Epithelial cell of proximal tubule (primary cell): ENCODE measurements at regions not wholly inside any gene's neighbourhood (a gene's known extent, or its start where the extent isn't known, plus 50 kb on each side); places are given as distances from the start of the nearest gene placed in this dataset.

Experiments
- DNase-seq: peaks from one replicate; pipeline ENCODE4 v3.0.0-alpha.2; 2011; ENCODE audit warnings: low read depth
- H3K4me3 ChIP-seq: 2 replicates; pipeline ENCODE4 v1.5.1; 2011; ENCODE audit warnings: low read depth, mild to moderate bottlenecking, low read length
- TF ChIP-seq, protein P1 (sequence below): conservative IDR thresholded peaks from 2 replicates; pipeline ENCODE4 v1.5.1; 2012; ENCODE audit warnings: low read depth, mild to moderate bottlenecking, low read length

GRCh38 chr4:3668825-3669552 lies 97.2 kb upstream of the ADRA2C start:
- DNase-seq, result no peak
- H3K4me3 ChIP-seq, result no peak overlapping the region
- TF ChIP-seq, protein P1, sequence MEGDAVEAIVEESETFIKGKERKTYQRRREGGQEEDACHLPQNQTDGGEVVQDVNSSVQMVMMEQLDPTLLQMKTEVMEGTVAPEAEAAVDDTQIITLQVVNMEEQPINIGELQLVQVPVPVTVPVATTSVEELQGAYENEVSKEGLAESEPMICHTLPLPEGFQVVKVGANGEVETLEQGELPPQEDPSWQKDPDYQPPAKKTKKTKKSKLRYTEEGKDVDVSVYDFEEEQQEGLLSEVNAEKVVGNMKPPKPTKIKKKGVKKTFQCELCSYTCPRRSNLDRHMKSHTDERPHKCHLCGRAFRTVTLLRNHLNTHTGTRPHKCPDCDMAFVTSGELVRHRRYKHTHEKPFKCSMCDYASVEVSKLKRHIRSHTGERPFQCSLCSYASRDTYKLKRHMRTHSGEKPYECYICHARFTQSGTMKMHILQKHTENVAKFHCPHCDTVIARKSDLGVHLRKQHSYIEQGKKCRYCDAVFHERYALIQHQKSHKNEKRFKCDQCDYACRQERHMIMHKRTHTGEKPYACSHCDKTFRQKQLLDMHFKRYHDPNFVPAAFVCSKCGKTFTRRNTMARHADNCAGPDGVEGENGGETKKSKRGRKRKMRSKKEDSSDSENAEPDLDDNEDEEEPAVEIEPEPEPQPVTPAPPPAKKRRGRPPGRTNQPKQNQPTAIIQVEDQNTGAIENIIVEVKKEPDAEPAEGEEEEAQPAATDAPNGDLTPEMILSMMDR, result no peak

DNA sequence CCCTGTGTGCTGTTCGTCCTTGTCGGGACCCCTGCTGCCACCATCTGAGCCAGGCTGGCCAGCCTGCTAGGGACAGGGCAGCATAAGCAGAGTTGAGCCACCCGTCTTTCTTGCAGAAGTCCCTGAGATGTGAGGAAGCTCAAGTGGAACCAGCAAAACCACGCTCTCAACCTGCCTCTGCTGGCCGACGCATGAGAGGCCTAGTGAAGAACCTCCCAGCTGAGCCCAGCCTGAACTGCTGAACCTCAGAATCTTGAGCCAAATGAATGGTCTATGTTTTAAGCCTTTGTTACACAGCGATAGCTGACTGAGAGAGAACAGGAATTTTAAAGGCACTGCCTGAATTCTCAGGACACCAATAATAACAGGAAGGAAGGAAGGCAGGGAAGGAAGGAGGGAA lies 98.9 kb upstream of the ADRA2C start:
- DNase-seq, result no peak
- H3K4me3 ChIP-seq, result no peak overlapping the region
- TF ChIP-seq, protein P1, result no peak

- TF ChIP-seq, protein P1, result no peak
- no peak for DNase-seq
- no peak overlapping the region for H3K4me3 ChIP-seq
These were observed 99.9 kb upstream of the ADRA2C start for GRCh38 chr4:3666263-3666662.

GRCh38 chr4:3665360-3665891 lies 100.8 kb upstream of the ADRA2C start:
- no peak for DNase-seq
- TF ChIP-seq, protein P1, result no peak
- H3K4me3 ChIP-seq, result no peak overlapping the region

DNA sequence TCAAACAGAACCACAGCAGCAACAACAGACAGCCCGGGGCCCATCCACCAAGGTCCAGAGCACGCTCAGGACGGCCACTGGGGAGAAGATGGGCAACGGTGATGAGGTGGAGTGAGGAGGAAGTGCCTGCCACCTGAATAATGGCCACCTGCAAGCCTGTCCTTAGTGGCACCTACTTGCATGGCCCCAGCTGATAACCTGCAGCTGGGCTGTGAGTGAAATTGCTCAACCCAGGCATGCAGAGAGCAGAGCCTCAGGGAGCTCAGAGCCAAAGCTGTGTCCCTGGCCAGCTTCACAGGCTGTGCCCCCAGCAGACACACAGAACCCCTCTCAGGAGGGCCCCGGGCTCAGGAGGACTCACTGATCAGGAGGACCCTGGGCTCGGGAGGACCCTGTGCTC lies 102.4 kb upstream of the ADRA2C start:
- no peak for DNase-seq
- H3K4me3 ChIP-seq, result no peak overlapping the region
- TF ChIP-seq, protein P1, result no peak

GRCh38 chr4:3662516-3662915 lies 103.7 kb upstream of the ADRA2C start:
- no peak overlapping the region for H3K4me3 ChIP-seq
- TF ChIP-seq, protein P1, result no peak
- DNase-seq, result no peak

DNA sequence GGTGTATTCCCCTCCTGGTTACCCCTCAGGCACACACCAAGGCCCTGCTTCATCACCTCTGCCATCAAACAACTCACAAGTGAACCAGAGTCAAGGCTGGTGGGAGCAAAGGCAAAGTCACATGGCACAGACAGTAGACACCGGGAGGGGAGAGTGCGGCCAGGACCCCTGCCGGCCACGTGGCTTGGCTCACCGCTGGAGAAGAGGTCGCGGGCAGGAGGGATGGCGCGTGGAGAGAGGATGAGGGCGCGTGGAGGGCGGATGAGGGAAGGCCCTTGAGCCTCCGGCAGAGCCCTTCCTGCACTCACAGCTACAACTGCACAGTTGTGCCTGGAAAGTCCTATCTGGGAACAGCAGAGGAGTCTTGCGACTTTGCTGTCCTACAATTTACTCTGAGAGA lies 104.2 kb upstream of the ADRA2C start:
- DNase-seq, result no peak

More for the DNA sequence above, 104.2 kb upstream of the ADRA2C start:
- TF ChIP-seq, protein P1, result no peak
- H3K4me3 ChIP-seq, result no peak overlapping the region
